M059J (cell line): ENCODE measurements at regions not wholly inside any gene's neighbourhood (a gene's known extent, or its start where the extent isn't known, plus 50 kb on each side); places are given as distances from the start of the nearest gene placed in this dataset.

Experiments
- DNase-seq: peaks from one replicate; pipeline ENCODE4 v3.0.0-alpha.2; 2012; ENCODE audit warnings: low read depth

DNA sequence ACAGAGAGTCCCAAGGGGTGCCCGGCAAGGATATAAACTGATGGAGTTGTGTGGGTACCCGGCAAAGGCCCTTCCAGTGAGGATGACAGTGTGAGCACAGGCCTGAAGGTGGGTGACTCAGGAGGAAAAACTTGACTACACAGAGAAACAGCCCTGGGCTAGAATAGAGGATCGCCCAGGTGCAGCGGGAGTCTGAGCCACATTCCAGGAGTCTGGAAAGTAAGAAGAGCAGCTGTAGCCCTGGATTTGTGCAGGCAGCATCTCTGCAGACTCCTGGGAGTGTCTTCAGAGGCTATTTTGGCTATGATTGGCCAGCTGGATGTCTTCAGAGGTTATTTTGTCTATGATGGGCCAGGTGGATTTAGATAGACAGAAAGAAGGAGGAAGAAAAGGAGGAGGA lies 367.6 kb upstream of the MKI67 start:
- DNase-seq = no peak

DNA sequence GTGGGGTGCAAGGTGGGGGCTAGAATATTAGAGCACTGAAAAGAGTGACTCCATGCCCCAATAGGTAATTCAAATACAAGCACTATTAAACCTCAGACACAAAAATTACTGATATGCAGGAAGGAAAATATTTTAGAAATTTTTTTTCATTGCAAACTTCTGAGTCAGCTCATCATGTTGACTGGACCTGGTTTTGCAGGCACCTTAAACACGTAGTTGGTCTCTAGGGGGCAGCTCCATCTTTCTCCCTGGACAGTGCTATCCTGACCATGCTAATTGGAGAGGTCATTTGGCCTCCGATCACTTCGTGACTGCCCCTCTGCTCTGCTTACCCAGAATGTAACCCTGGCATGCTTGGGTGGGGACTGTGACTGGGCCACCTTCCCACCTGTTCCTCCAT lies 368.4 kb upstream of the MKI67 start:
- no peak for DNase-seq

DNA sequence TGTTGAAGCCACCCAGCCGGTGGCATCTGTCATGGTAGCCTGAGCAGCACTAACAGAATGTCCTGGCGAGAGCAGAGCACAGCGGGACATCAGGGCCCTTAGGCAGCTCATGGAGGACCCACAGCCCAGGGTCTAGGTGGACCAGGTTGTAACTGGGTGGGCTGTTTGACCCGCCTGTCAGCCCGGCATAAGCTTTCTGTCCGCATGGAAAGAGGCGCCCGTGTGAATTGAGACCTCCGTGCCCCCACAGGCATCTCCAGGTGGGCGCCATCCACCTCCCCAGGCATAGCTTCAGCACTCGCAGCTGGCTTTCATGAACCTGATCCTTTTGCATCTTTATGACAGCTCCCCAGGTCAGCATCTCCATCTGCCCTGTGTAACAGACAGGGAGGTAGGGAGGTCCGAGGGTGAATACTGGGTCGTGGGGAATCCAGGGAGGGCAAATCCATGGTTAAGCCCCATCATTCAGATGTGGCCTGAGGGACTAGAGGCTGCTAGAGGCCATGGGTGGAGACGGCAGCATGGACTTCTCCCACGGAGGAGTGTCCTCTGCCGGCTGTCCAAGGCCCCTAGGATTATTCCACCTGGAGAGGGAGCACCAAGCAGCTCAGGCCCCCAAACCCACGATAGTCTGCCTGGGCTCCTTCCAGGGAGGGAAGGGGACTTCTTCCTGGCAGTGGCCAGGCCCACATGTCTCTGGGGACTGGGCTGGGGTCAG lies 371.6 kb upstream of the MKI67 start:
- DNase-seq = no peak

DNA sequence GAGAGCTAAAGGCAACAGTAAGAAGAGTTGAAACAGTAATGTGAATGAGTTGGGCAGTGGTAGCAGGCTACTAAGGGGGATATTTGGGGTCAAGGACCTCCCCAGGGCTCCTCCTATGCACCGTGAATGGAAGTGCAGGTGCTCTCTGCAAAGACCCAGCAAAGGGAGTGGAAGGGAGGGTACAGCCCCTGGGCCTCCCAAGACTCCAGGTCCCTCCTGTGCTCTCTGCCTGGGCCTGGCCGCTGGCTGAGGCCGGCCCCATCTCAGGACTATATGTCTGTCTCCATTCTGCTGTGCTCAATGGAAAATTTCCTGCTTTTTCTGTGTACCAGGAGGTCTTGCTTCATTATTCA lies 372.1 kb upstream of the MKI67 start:
- no peak for DNase-seq

DNA sequence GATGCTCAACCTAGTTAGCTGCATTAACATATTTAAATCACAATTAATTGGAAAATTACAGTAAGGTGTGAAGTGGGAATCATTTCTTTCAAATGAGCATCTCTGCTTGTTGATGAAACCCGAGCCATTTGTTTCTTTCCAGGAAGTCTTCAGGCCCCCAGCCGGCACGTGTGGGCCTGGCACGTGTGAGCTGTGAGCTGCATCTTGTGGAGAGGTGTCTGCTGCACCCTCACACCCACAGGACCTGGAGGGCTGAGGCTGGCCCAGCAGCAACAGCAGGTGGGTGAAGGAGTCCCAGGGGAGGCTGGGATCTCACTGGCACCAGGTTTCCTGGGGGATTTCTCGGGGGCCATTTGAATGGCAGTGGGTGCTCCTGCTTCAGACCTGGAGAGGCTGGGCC lies 372.5 kb upstream of the MKI67 start:
- no peak for DNase-seq

GRCh38 chr10:128499486-128499885 lies 373.3 kb upstream of the MKI67 start:
- DNase-seq = no peak

DNA sequence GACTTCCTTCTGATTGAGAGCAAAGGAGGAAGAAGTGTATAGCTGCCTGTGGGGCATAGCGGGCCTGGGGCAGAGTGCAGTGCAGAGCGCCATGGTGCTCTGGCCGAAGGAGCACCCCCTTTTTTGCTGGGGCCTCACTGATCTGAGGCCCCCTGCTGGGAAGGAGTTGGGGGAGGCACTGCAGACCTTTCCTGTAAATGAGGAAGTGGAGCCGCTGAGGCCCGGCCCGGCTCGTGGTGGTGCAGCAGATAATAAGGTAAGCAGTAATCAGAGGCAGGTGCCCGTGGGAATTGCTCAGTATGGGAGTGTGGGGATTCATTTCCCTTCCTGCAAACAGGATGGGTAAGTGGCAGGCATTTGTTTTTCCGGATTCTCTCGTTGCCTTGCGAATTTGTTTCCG lies 373.7 kb upstream of the MKI67 start:
- DNase-seq = no peak

- DNase-seq = no peak
Observed at GRCh38 chr10:128500642-128501041, 374.4 kb upstream of the MKI67 start.

DNA sequence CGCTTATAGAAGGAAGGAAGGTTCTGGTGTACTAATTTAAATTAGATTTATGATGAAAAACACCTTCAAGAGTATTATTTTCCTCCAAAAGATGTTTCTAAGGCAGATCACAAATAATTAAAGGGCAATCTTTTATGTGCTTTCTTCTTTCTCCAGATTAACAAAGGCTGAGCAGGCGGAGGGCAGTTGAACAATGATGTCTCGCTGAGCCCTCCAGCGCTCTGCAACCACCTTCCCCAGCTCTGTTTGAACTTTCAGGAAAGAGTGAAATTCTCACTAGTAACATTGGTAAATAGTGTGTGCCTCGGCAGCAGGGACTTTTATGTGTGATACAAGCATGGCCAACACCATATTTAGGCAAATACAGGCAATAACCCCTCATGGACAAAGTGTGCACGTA lies 379.1 kb upstream of the MKI67 start:
- DNase-seq = no peak

DNA sequence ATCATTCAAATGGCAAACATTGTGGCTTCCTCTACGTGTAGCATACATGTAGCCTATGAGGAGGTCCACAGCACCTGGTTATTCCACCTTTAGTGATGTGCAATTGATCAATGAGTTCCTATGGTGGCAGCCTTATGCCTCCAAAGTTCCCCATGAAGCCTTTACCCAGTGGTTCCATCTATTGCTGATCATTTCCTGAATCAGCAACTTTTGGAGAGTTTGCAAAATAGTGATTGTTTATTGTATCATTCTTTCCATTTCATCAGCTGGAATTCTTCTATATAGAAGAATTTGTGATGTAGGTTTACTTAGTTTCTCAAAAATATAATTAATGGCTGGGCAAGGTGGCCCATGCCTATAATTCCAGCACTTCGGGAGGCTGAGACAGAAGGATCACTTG lies 380.2 kb upstream of the MKI67 start:
- DNase-seq = no peak

- DNase-seq = no peak
Observed at GRCh38 chr10:128507066-128507465, 380.8 kb upstream of the MKI67 start.

GRCh38 chr10:128511284-128511683 lies 385.1 kb upstream of the MKI67 start:
- no peak for DNase-seq

DNA sequence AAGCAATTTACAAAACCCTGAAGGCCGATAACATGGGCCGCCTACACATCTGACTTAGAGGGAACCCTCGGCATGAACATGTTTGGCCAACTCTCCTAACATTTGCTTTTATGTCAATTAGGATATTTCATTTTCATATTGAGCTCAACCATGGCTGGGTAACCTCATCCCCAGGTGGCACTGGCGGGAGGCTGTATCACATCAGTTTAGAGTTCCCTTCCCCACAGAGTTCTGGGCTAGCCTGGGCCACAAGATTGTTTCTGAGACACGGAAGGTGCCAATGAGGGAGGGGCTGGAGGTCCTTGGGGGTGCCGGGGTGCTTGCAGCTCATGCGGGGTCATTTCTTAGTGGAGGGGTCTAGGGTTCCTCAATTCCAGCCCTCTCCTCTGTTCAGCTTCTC lies 386.5 kb upstream of the MKI67 start:
- DNase-seq = no peak

DNA sequence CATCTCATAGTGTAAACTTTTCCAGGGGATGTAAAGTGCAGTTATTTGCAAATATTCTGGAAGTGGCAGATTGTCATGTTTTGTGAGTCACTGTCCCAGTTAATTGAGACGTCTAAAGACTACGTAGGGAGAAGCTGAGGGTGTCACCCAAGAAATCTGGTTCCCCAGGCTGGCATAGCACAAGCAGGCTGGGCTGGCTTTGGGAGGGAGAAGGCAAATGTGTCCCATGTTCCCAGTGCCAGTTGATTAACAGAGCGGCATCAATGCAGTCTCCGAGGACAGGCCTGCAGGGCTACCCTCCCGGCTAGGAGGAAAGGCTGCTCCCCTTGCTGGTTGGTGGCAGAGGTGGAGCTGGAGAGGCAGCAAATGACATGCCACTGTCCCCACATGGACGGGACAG lies 388.3 kb upstream of the MKI67 start:
- DNase-seq = no peak

DNA sequence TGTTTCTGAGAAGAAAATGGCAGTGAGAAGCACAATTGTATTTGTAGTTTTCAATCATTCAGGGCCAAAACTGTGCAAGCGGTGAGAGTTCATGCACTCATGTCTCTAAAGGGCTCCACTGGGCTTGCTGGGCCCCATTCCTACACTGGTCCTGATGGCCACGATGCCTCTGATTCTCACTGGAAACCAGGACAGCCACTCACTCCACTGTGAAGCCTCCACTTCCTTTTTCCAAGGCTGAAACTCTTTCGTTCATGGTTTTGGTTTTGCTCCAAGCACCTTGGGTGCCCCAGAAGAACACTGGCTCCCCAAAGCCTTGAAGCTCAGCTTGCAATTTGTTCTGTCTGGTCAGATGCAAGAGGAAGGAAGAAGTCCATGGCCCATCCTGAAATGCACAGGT lies 390.0 kb upstream of the MKI67 start:
- no peak for DNase-seq

- no peak for DNase-seq
Observed at GRCh38 chr10:128517167-128517566, 390.9 kb upstream of the MKI67 start.

GRCh38 chr10:128518000-128518399 lies 391.8 kb upstream of the MKI67 start:
- no peak for DNase-seq

- no peak for DNase-seq
Observed at GRCh38 chr10:128519581-128519980, 393.4 kb upstream of the MKI67 start.

DNA sequence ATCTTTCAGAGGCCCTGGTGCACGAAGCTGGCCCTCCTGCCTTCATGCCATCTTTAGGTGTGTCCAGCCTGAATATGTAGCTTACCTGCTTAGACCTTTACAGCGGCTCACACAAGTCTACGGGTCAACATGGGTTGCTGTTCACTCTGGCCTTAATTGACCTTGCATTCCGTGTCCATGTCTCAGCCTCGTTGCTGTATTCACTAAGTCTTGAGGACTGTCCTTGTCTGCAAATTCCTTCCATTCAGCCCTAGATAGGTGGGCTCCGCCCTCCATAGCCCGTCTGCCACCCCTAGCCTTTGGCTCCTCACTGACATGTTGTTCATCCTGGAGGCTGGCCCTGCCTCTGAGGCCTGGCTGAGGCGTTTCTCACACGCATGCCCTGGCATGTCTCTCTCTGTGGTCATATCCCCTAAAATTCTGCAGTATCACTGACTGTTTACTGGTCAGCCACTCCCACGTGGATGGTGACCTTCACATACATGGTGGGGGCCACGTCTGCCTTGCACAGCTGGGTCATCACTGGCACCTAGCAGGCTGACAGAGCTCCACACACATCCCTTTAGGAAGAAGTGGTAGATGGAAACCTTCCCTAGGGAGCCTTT lies 394.1 kb upstream of the MKI67 start:
- no peak for DNase-seq

DNA sequence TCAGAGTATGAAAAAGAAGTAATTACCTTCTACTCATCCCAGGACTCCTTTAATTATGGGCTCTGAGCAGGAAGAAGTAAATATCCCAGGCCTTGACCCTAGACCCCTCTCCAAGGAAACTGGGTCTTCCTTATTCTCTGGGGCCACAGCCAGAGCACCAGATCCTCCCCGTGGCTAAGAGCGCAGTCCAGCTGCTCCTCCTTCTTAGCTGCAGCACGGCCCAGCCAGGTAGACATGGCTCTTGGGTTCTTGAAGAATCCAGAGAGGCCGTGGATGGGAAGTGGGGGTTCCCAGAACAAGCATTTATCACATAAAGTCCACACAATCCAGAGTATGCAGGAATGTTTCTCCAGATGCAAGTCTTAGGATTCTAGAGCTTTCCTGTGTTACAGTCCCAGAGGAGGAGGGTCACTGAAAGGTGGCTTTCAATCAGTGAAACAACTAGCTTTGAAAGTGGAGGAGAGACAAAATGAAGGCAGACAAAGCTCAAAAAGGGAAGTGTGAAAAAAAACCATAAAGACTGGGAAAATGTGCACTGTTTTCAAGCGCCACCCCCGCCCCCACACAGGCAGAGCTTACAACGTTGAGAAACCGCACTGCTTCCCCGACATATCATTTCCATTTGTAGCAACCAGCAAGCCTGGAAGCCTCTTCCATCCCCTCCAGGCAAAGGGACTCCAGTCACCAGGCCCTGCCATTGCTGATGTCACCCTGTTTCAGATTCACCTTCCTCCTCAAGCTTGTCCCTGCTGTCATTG lies 396.5 kb upstream of the MKI67 start:
- no peak for DNase-seq

DNA sequence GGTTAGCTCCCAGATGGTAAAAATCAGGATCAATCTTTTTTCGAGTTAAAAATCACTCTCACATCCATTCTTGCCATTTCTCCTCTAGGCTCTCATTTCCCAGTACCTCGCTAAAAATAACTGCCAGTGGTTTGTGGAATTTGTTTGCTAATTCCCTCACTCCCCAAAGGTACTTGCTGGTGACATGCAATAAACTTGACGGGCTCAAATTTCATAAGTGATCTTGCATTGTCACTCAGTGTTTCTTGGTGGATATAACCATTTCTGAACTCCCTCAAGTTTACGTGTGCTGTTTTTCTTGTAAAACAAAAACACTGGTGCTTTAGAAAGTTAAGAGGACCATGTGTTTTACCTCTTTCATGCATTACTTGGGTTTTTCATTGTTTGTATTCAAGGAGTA lies 399.2 kb upstream of the MKI67 start:
- DNase-seq = no peak

- DNase-seq = no peak
Observed at GRCh38 chr10:128525936-128526335, 399.7 kb upstream of the MKI67 start.

DNA sequence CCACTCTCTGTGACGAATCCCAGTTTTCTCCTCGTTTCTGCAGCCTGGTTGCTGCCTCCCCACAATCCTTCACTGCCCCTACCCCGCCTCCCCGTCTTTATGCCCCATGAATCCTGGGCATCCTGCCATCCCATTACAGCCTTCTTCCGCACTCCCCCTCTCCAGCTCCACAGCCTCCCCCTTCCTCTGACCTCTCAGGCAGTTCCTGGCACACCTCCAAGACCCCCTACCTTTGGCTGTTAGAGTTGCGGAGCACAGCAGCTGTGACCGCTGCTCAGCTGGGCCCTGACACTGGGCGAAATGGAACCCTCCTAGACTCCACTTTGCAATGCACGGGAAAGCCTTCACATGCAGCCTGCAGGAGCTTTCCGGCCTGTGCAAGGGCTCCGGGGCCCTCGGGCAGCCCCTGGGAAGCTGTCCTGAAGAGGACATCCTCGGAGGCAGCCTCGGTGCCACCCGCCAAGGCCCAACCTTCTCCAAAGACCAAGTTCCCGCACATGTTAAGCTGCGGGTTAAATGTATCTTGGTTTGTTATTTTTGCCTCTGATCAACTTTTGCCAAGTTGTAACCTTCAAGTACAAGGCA lies 400.7 kb upstream of the MKI67 start:
- DNase-seq = no peak
